GM21515 (cell line): ENCODE measurements at regions not wholly inside any gene's neighbourhood (a gene's known extent, or its start where the extent isn't known, plus 50 kb on each side); places are given as distances from the start of the nearest gene placed in this dataset.
"Not testable (repeated sequence)": the region's sequence is repeated elsewhere in the genome, so short reads cannot be mapped to it uniquely, and the experiment has no call there.

Source experiments
- ATAC-seq: cut with Tn5 transposase; IDR thresholded peaks from one replicate; pipeline ENCODE4 v1.9.1; 2021; ENCODE audit not compliant: unreplicated experiment

DNA sequence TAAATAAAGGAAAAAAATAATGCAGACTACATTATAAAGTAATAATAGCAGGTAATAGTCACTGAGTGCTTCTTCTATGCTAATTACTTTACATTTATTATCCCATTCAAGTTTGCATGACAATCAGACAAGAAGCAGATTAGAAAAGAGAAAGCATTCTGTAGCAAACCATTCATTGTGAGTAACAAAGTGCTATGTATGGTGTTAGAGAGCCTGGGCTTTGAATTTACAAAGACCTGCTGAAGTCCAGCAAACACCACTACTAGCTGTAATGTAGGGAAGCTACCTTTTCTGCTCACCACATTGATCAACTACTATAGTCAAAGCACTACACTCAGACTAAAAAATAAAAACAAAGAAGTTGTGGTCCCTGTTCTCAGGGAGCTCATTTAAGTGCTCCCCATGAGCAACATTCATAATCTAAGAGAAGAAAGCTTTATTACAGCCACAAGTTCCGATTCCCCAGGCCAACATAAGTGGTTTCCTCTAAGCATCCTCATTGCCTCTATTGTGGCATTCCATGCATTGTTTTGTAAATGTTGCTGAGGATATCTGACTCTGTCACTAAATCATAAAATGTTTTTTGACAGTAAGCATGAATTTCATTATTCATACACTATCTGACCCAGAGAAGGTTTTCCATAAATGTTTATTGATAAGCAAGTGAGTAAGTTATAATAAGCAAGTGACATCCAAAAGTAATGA is 108.5 kb downstream of the FOXD4L6 start:
- ATAC-seq = not testable (repeated sequence)

DNA sequence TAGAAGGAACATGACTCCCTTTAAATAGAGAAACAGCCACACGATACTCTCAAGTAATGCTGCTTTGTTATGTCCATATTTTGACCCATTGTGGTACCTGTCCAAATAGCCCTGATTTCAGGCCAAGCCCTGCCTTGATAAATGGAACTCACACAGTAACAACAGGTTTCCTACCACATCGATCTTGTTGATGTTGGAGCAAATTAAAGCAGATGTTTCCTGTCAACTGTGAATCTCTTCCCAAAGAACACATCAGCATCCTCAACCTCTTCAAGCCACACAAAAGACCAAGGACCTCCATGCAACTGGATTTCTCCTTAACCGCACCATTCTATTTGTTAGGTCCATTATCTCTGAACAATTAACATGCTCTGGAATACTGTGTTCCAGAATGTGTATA is 109.5 kb downstream of the FOXD4L6 start:
- not testable (repeated sequence) for ATAC-seq

DNA sequence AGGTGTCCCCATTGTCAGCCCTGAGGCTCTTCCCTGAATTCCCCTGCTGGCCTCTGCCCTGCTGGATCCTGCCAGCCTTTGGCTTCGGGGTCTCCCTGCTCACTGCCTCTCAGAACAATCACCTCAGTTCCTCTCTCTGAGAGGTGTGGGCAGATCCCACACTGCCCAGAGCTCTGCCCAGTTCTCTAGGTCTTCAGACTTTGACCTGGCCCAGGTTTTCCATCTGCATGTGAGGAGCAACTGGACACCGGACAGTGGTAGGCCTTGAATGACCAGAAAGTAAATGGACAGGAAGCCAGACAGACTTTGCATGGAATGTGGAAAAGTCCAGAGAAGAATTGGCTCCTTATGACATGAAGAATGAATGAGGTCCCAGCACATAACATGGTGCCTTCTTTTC is 111.8 kb downstream of the FOXD4L6 start:
- ATAC-seq = not testable (repeated sequence)

DNA sequence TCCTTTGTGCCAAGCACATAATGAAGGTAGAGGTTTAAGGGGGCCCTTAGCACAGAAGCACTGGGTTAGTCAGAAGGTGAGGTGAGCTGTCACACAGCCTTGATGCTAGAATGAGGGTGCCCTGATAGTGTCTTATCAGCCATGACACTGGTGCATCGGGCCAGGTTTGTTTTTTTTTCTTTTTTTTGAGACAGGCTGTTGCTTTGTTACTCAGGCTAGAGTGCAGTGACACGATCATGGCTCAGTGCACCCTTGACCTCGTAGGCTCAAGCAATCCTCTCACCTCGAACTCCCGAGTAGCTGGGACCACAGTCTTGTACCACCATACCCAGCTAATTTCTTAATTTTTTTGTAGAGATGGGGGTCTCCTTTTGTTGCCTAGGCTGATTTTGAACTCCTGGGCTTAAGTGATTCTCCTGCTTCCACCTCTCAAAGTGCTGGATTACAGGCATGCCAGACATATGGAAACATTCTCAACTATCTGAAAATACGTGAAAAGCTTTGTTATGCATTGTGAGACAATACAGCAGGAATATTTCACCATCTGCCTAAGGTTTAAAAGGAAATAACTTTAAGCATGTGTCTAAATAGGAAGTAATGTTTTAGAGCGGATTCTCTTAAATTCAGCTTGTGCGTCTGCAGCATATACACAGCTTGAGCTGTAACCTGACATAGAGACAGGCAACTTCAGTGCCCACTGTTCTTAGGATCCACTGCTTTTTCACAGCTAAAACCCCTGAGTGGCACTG is 128.4 kb downstream of the FOXD4L6 start:
- not testable (repeated sequence) for ATAC-seq

DNA sequence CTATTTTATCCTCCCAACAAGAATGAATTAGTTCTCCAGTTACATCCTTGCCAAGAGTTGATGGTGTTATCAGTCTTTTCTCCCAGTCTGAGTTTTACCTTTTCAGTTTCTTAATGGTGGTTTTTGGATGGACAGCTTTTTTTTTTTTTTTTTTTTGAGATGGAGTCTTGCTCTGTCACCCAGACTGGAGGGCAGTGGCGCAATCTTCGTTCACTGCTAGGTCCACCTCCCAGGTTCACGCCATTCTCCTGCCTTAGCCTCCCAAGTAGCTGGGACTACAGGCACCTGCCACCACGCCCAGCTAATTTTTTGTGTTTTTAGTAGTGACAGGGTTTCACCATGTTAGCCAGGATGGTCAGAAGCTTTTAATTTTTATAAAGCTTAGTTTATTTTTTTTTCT is 133.0 kb downstream of the FOXD4L6 start:
- not testable (repeated sequence) for ATAC-seq

DNA sequence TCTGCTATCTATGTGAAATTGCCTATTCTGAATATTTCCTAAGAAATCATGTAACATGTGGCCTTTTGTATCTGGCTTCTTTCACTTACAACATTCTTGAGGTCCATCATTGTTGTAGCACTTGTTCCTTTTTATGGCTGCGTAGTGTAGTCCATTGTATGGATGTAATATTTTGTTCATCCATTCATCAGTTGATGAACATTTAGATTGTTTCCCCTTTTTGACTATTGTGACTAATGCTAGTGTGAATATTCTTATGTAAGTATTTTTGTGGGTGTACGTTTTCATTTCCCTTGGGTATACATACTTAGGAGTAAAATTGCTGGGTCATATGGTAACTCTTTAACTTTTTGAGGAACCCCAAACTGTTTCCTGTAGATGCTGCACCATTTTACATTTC is 134.6 kb downstream of the FOXD4L6 start:
- not testable (repeated sequence) for ATAC-seq

DNA sequence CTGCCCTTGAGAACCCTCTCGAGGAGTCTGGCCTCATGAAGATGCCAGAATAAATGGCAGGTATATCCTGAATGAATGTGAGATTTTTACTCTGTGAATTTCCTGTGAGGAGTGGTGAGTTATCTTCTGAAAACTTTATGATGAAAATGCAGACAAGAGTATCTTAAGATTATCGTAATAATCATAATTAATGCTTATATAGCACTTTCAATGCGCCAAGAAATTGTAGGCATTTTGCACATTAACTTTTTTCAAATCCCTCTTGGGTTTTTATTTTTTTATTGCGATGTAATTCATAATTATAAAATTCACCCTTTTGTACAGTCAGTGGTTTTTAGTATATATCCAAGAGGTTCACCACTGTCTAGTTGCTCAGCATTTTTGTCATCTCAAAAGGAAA is 135.1 kb downstream of the FOXD4L6 start:
- ATAC-seq = not testable (repeated sequence)

DNA sequence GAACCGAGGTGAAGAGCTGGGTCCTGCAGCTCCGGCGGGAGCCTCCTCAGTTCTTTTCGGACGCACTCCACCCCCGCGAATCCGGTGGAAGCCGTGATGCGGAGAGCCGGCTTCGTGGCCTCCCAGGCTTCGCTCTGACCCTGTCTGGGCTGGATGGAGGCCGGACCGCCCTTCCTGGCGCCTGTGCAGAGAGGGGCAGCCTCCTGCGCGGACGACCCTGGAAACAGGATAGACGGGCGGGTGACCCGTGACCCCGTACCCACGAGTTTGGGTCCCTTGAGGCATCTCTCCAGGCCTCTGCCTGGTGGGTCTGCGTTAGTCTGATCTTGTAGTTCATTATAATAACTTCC is 136.0 kb downstream of the FOXD4L6 start:
- ATAC-seq = peak; percentile 48

DNA sequence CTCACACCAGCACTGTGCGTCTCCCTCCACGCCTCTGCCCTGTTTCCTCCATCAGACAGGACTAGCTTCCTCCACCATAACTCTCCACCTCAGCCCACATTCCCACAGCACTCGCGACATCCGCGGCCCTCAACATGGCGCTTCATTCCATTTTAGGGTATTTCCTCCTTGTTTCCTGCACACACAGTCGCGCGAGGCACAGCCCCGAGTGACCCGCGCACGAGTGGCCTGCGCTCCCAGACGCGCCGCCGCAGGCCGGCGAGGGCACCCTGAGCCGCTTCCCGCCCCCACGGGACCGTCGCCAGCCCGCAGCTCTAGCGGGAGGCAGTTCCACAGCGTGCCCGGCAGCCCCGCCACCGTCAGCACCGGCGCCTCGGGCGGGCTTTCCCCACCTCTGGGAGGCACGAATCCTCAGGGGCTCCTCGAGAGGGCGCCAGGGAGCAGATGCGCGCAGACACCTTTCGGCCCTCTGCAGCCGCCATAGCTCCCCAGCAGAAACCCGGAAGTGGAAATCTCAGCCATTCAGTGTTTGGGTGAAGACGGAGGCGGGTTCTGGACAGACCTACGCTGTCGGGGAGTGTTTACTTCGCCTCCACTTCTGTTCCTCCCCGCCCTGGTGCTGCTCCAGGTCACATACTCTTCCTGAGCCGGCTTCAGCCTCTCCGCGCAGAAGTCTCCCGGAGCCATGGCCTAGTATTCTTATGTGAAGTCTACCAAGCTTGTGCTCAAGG is 136.6 kb downstream of the FOXD4L6 start:
- ATAC-seq = peak; percentile 100

DNA sequence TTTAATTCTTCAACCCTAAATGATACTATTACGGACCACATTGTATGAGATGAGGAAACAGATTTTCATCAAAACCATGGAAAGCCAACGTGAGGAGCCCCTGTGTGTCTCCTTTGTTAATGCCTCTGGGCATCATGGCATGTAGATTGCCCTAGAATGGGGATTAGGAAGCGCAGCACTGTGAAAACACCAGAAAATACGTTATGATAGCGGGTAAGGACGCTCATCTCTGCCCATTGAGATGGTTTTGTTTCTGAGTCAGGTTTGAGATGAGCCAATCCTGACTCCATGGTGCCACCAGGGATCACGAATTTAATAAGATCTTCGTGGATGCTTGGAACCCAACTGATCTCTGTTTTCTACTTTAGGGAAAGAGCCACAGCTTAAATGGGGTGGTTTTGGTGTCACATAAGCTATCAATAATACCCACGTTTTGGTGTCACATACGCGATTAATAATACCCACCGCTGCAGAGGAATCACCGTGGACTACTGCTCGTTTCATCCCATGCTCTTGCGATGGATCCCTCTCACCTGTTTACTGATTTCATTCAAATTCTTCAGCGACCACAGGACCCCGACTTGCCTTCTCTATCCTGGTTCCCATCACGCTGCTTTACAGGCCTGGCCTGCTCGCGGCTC is 137.3 kb downstream of the FOXD4L6 start:
- not testable (repeated sequence) for ATAC-seq

DNA sequence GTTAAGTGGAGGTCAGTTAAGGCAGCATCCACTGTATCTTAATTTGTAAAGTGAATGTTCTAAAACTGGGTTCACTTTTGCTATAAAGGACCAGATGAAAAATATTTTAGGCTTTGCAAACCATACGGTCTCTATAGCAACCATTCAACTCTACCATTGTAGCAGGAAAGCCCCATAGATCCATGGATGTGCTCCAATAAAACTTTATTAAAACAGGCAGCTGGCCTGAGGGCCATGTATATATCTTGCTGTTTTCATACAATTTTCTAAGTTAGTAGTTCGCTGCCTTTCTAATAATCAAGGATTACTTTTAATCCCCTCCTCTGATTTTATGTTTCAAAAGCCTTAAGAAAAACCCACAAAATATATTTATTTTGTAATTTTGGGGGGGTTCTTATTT is 142.1 kb downstream of the FOXD4L6 start:
- ATAC-seq = not testable (repeated sequence)

DNA sequence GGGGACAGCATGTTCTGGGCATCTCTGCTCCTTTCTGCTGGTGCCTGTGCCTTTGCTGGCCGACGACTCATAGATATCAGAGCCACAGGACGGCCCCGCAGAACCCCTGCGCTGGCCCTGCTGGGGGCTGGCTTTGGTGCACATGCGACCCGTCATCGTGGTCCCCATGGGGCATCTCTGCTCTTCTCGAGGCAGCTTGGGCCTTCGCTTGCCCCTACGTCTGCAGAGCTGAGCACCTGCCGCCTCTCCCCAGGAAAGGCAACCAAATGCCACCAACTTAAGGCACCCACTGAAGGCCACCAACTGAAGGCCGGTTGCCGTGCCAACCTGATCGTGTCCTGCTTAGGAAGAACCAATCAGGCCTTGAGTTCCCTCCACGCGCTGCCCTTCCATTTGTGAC is 153.1 kb downstream of the FOXD4L6 start:
- not testable (repeated sequence) for ATAC-seq

DNA sequence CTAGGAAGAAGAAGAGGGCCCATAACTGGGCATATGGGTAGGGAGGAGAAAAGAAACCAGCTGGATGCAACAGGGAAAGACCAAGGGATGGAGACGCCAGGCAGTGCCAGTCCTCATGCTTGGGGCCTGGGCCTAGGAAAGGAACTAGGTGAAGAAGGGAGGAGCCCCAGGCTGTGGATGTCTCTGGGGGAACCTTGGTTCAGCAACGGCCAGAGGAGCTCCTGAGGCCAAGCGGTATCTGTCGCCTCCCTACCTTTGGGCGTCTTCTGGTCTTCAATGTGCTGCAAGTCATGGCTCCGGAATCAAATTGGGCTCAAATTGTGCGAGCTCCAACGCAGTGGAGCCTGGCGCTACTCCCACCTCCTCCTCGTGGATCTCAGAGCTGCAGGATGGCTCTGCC is 153.6 kb downstream of the FOXD4L6 start:
- ATAC-seq = not testable (repeated sequence)

DNA sequence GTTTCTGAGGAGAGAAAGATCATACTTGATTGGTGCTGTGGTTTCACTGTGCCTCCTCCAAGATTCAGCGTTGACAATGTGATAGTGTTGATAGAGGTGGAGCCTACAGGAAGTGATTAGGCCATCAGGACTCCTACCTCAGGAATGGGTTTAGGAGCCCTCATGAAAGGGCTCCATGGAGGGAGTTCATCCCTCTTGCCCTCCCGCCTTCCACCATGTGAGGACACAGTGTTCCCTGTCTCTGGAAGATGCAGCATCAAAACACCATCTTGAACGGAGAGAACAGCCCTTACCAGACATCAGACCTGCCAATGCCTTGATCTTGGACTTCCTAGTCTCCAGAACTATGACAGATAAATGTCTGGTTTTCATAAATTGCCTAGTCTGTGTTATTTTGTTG is 156.7 kb downstream of the FOXD4L6 start:
- not testable (repeated sequence) for ATAC-seq

DNA sequence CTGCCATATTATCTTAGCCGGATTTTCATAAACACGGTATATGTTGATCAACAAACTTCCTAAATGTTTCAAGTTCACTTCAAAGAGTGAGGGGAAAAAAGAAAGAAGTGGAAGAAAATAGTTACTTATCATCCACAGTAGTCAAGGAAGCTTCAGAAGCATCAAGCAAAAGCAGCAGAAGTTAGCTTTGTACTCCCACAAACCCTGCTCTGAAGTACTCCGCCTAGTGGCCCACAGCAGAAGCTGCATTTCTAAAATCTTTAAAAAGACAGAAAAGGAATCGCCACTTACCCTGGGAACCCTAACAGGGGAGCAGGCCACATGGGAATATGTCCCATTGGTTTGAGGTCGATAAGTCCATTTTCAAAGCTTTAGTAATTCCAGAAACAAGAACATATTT is 158.1 kb downstream of the FOXD4L6 start:
- not testable (repeated sequence) for ATAC-seq

DNA sequence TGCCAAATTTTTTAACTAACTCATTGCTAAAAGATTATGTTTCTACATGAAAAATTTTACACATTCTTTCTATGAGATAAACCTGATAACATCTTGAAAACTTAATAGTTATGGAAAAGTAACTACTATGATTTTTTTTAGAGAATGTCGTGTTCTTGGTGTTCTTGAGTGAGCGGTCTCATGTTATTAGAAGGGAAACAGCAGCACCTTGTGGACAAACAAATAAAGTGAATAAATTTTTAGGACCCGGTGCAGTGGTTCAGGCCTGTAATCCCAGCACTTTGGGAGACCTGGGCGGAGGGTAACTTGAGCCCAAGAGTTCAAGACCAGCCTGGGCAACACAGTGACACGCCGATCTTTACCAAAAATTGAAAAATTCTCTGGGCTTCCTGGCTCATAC is 166.0 kb downstream of the FOXD4L6 start:
- ATAC-seq = not testable (repeated sequence)

DNA sequence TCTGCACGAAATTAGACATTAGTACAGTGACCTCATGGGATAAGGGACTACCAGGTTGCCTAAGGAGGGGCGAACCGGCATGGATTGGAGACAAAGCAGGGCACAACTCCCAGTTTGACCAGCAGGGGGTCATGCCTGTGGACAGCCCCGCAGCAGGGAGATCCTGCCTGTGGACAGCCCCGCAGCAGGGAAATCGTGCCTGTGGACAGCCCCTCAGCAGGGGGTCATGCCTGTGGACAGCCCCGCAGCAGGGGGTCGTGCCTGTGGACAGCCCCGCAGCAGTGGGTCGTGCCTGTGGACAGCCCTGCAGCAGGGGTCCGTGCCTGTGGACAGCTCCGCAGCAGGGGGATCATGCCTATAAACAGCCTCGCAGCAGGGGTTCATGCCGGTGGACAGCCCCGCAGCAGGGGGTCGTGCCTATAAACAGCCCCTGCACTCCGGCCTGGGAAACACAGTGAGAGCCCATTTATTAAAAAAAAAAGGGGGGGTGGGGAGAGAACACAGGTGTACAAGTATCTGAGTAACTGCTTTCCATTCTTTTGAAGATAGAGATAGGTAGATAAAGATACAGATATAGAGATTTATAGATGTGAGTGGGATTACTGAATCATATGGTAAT is 176.5 kb downstream of the FOXD4L6 start:
- not testable (repeated sequence) for ATAC-seq

DNA sequence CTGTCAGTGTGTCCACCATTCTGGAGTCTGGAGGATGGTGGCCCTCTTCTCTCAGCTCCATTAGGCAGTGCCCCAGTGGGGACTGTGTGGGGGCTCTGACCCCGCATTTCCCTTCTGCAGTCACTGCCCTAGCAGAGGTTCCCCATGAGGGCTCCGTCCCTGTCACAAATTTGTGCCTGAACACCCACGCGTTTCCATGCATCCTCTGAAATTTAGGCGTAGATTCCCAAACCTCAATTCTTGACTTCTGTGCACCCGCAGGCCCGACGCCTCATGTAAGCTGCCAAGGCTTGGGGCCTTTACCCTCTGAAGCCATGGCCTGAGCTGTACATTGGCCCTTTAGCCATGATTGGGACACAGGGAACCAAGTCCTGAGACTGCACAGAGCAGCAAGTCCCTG is 182.3 kb downstream of the FOXD4L6 start:
- ATAC-seq = not testable (repeated sequence)

DNA sequence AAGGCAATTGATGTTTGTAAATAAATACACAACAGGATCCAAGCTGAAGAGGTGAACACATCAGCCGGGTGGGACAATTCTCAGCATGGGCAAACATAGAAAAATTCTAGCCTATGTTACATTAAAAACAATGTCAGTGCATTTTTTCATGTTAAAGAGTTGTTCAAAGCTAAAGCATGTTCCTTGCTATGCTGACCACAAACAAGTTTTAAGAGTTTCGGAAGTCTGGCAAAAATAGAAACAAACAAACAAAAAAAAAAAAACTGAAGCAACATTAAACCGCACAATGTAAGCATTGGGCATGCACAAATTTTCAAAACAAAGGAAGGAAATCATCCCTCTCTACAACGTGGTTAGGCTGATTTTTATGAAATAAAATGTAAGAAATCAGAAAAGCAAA is 185.8 kb downstream of the FOXD4L6 start:
- not testable (repeated sequence) for ATAC-seq

DNA sequence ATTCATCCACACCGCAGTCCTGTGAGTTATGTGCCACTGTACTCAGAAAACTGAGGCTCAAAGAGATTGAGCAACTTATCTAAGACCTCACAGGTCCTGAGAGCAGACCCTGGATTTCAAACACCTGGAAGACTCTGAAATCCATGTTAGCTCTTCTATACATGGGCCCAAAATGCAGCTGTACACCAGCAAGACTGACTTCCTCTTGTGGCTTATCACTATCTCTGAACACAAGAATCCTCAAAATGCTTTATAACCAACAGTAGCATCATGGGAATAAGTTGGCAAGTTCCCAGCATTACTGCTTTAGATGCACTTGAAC is 188.6 kb downstream of the FOXD4L6 start:
- ATAC-seq = not testable (repeated sequence)
